H7 (cell line): ENCODE measurements at regions not wholly inside any gene's neighbourhood (a gene's known extent, or its start where the extent isn't known, plus 50 kb on each side); places are given as distances from the start of the nearest gene placed in this dataset.
A peak's percentile ranks its signal among the peaks of the same experiment; 100 is the strongest.

Experiments
- DNase-seq: peaks from one replicate; pipeline ENCODE4 v3.0.0; 2012
- H3K27me3 ChIP-seq: 2 replicates; pipeline ENCODE4 v1.6.0; 2011; ENCODE audit warnings: mild to moderate bottlenecking, low read length; ENCODE audit not compliant: control insufficient read depth, insufficient read depth
- H3K36me3 ChIP-seq: replicated peaks from 2 replicates; pipeline ENCODE4 v1.5.1; 2011; ENCODE audit warnings: low read length; ENCODE audit not compliant: control insufficient read depth, insufficient read depth
- H3K4me3 ChIP-seq: 2 replicates; pipeline ENCODE4 v1.5.1; 2011; ENCODE audit warnings: low read depth, mild to moderate bottlenecking, control low read depth, low read length, moderate library complexity; ENCODE audit not compliant: insufficient read depth

- DNase-seq, result no peak
- peaks cover 6% of the 10 kb centered on the region for H3K27me3 ChIP-seq
- no peaks in the 10 kb centered on the region for H3K36me3 ChIP-seq
- H3K4me3 ChIP-seq, result no peak overlapping the region
Measured at GRCh38 chr5:104789366-104789765, 1226.8 kb upstream of the NUDT12 start.

DNA sequence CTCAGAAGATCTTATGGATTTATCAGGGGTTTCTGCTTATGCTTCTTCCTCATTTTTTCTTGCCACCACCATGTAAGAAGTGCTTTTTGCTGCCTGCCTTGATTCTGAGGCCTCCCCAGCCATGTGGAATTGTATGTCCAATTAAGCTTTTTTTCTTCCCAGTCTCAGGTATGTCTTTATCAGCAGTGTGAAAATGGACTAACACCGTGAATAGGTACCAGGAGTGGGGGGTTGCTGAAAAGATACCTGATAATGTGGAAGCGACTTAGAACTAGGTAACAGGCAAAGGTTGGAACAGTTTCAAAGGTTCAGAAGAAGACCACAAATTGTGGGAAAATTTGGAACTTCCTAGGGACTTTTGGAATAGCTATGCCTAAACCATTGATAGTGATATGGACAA, 1222.5 kb upstream of the NUDT12 start:
- Histone ChIP-seq H3K27me3 (no peaks in the 10 kb centered on the region), H3K4me3 (no peak overlapping the region), H3K36me3 (no peaks in the 10 kb centered on the region)

GRCh38 chr5:104774372-104774771, 1211.8 kb upstream of the NUDT12 start:
- no peak for DNase-seq
- Histone ChIP-seq H3K4me3 (no peak overlapping the region), H3K36me3 (no peaks in the 10 kb centered on the region), H3K27me3 (no peaks in the 10 kb centered on the region)

More for the DNA sequence above, 1222.5 kb upstream of the NUDT12 start:
- no peak for DNase-seq

- Histone ChIP-seq H3K27me3 (no peaks in the 10 kb centered on the region), H3K36me3 (no peaks in the 10 kb centered on the region), H3K4me3 (no peak overlapping the region)
- no peak for DNase-seq
Measured at GRCh38 chr5:104764197-104764596, 1201.6 kb upstream of the NUDT12 start.

- H3K4me3 ChIP-seq, result no peak overlapping the region
- no peaks in the 10 kb centered on the region for H3K36me3 ChIP-seq
- no peaks in the 10 kb centered on the region for H3K27me3 ChIP-seq
- DNase-seq, result no peak
Measured at GRCh38 chr5:104763216-104763615, 1200.6 kb upstream of the NUDT12 start.

DNA sequence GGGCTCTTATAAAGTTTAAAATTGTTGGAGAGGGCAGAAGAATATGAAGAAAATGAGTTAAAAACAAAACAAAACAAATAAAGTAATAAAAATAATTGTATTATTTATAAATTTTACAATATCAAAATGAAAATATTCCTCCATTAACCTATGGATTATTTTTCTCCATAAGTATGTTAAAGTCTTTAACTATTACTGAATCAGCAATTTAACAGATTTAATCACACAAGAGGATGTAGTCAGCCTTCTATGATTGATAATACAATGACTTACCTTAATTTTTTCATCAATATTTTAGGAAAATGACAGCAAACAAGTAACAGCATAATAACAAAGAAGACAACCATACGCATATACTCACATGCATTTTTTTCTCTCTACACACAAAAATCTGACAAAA, 1195.3 kb upstream of the NUDT12 start:
- no peaks in the 10 kb centered on the region for H3K27me3 ChIP-seq
- H3K36me3 ChIP-seq, result no peaks in the 10 kb centered on the region
- DNase-seq, result no peak
- H3K4me3 ChIP-seq, result no peak overlapping the region

DNA sequence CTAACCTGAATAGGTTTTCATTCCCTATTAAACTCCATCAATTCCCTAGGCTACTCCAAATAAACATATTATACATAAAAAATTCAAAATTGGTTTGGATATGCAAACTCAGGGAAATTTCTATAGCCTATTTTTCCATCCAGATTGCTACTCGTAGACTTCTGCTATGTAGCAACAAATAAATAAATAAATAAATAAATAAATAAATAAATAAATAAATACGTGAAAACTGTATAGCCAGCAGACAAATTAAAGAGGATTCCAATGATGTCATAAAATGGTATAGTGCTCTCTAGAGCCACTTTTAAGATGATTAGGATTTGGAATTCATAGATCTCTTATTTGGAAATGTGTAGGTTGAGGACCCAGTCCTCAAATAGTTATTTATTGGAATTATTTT, 1193.2 kb upstream of the NUDT12 start:
- no peak for DNase-seq
- H3K27me3 ChIP-seq, result no peaks in the 10 kb centered on the region
- H3K36me3 ChIP-seq, result no peaks in the 10 kb centered on the region
- H3K4me3 ChIP-seq, result no peak overlapping the region

- Histone ChIP-seq H3K4me3 (no peak overlapping the region), H3K27me3 (no peaks in the 10 kb centered on the region), H3K36me3 (no peaks in the 10 kb centered on the region)
- peak; percentile 4 for DNase-seq
Measured at GRCh38 chr5:104754311-104754995, 1191.9 kb upstream of the NUDT12 start.

DNA sequence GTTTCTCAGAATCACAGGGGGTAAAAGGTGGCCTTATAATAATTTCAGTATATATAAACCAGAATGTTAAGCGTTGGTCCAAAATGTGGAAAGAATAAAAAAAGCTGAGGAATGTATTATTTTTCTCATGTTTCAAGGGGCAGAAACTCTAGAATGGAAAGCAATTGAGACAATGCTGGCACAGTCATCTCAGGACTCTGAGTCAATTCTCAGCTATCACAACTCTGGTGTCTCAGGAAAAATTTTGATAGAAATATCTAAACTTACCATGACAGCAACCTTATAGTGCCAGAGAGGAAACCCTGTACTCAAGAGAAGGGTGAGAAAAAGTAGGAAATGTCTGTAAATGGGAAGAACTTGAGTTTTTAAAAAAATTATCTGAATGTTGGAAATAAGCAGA, 1189.4 kb upstream of the NUDT12 start:
- H3K36me3 ChIP-seq, result no peaks in the 10 kb centered on the region
- H3K4me3 ChIP-seq, result no peak overlapping the region
- no peak for DNase-seq
- H3K27me3 ChIP-seq, result no peaks in the 10 kb centered on the region

GRCh38 chr5:104739905-104740304, 1177.3 kb upstream of the NUDT12 start:
- H3K36me3 ChIP-seq, result no peaks in the 10 kb centered on the region
- no peak for DNase-seq
- H3K4me3 ChIP-seq, result no peak overlapping the region
- no peaks in the 10 kb centered on the region for H3K27me3 ChIP-seq

GRCh38 chr5:104739503-104739902, 1176.9 kb upstream of the NUDT12 start:
- no peak for DNase-seq
- H3K36me3 ChIP-seq, result no peaks in the 10 kb centered on the region
- no peaks in the 10 kb centered on the region for H3K27me3 ChIP-seq
- H3K4me3 ChIP-seq, result no peak overlapping the region

- Histone ChIP-seq H3K4me3 (no peak overlapping the region), H3K27me3 (no peaks in the 10 kb centered on the region), H3K36me3 (no peaks in the 10 kb centered on the region)
- no peak for DNase-seq
Measured at GRCh38 chr5:104736073-104736472, 1173.5 kb upstream of the NUDT12 start.

- peak; percentile 2 for DNase-seq
- Histone ChIP-seq H3K36me3 (no peaks in the 10 kb centered on the region), H3K27me3 (no peaks in the 10 kb centered on the region), H3K4me3 (no peak overlapping the region)
Measured at GRCh38 chr5:104734046-104734445, 1171.5 kb upstream of the NUDT12 start.

- DNase-seq, result no peak
- Histone ChIP-seq H3K27me3 (no peaks in the 10 kb centered on the region), H3K36me3 (no peaks in the 10 kb centered on the region), H3K4me3 (no peak overlapping the region)
Measured at GRCh38 chr5:104733063-104733669, 1170.6 kb upstream of the NUDT12 start.

DNA sequence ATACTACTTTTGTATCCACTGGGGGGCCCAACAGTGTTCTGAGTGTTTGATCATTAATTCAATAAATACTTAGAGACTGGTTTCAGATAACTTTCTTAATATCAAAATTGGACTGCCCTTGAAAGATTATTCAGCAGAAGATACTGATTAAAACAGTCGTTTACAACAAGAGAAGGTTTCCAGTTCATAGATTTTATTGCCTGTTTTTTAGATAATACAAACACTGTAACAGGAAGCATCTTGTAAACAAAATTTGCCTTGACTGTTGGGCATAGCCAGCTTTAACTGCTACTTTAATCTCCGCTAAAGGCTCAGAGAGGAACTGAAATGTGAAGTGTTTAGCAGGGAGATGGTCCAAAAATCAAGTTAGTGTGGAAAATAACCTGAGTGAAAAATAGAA, 1168.7 kb upstream of the NUDT12 start:
- Histone ChIP-seq H3K27me3 (no peaks in the 10 kb centered on the region), H3K4me3 (no peak overlapping the region), H3K36me3 (no peaks in the 10 kb centered on the region)
- DNase-seq, result no peak
